Activated naive CD8-positive, alpha-beta T cell treated with anti-CD3 and anti-CD28 coated beads, Interleukin-2, amount 10 ng/mL, durations not matched to agents 7 days and 5 days (primary cell): ENCODE measurements at regions not wholly inside any gene's neighbourhood (a gene's known extent, or its start where the extent isn't known, plus 50 kb on each side); places are given as distances from the start of the nearest gene placed in this dataset.
"Not testable (repeated sequence)": the region's sequence is repeated elsewhere in the genome, so short reads cannot be mapped to it uniquely, and the experiment has no call there.

Experiments used
- ATAC-seq: fragments of 150-1000 bp; cut with Tn5 transposase; one replicate; pipeline ENCODE4 v1.10.0; 2021; ENCODE audit warnings: low read depth, moderate library complexity
- POLR2A ChIA-PET: fragments of 350-600 bp; sonication (Branson Sonifier 250); formaldehyde crosslinking; loops from one replicate; lab custom pipeline; 2021; ENCODE audit warnings: antibody characterized with exemption; lab: Charles Lee
- DNase-seq: peaks from one replicate; pipeline ENCODE4 v3.0.0; 2021
- H3K27ac Mint-ChIP-seq: one replicate; pipeline ENCODE4 v1.8.0; 2022; ENCODE audit warnings: mild to moderate bottlenecking, mixed read lengths
- H3K27me3 Mint-ChIP-seq: one replicate; pipeline ENCODE4 v1.8.0; 2022; ENCODE audit warnings: mild to moderate bottlenecking, moderate library complexity, mixed read lengths
- H3K36me3 Mint-ChIP-seq: one replicate; pipeline ENCODE4 v1.8.0; 2021; ENCODE audit warnings: mild to moderate bottlenecking, mixed read lengths
- H3K4me1 Mint-ChIP-seq: one replicate; pipeline ENCODE4 v1.8.0; 2021; ENCODE audit warnings: mixed read lengths
- H3K4me3 Mint-ChIP-seq: one replicate; pipeline ENCODE4 v1.8.0; 2022; ENCODE audit warnings: mild to moderate bottlenecking, moderate library complexity, mixed read lengths
- H3K9me3 Mint-ChIP-seq: one replicate; pipeline ENCODE4 v1.8.0; 2021; ENCODE audit warnings: mixed read lengths

- ATAC-seq, result no peak
- Mint-ChIP-seq H3K9me3 (peaks cover 3% of the 10 kb centered on the region), H3K27me3 (peaks cover 4% of the 10 kb centered on the region), H3K27ac (no peak overlapping the region), H3K4me1 (no peaks in the 10 kb centered on the region), H3K36me3 (no peaks in the 10 kb centered on the region), H3K4me3 (no peak overlapping the region)
- no peak for DNase-seq
- POLR2A ChIA-PET, result no interaction called here
Measured at GRCh38 chr18:10336749-10337350, 117.6 kb upstream of the APCDD1 start.

GRCh38 chr18:10340821-10341220, 113.6 kb upstream of the APCDD1 start:
- DNase-seq (no peak), ATAC-seq (no peak)
- Mint-ChIP-seq H3K9me3 (peaks cover 3% of the 10 kb centered on the region), H3K4me3 (no peak overlapping the region), H3K27me3 (peaks cover 4% of the 10 kb centered on the region), H3K4me1 (no peaks in the 10 kb centered on the region), H3K27ac (no peak overlapping the region), H3K36me3 (no peaks in the 10 kb centered on the region)
- POLR2A ChIA-PET, result no interaction called here

DNA sequence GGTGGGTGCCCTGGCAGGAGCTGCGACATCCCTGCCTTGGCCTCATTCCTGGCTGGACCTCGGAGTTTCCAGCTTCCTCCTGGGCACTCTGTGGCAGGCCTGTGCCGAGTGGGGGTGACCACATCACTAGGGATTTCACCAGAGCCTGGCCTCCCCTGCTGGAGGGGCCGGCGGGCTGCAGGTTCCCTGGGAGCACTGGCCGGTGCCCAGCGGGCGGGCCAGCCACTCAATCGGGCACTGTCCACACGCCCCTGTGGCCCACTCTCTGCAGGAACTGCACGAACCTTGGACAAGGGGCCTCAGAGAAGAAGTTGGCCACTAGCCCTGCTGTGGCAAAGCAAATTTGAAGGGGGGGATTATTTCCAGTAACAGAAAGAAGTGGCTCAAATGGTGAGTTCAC, 110.7 kb upstream of the APCDD1 start:
- ATAC-seq (no peak), DNase-seq (no peak)
- no peak overlapping the region for H3K27ac Mint-ChIP-seq
- no peak overlapping the region for H3K4me3 Mint-ChIP-seq
- peaks cover 3% of the 10 kb centered on the region for H3K9me3 Mint-ChIP-seq
- POLR2A ChIA-PET, result no interaction called here
- no peaks in the 10 kb centered on the region for H3K36me3 Mint-ChIP-seq
- H3K4me1 Mint-ChIP-seq, result no peaks in the 10 kb centered on the region
- H3K27me3 Mint-ChIP-seq, result no peaks in the 10 kb centered on the region

DNA sequence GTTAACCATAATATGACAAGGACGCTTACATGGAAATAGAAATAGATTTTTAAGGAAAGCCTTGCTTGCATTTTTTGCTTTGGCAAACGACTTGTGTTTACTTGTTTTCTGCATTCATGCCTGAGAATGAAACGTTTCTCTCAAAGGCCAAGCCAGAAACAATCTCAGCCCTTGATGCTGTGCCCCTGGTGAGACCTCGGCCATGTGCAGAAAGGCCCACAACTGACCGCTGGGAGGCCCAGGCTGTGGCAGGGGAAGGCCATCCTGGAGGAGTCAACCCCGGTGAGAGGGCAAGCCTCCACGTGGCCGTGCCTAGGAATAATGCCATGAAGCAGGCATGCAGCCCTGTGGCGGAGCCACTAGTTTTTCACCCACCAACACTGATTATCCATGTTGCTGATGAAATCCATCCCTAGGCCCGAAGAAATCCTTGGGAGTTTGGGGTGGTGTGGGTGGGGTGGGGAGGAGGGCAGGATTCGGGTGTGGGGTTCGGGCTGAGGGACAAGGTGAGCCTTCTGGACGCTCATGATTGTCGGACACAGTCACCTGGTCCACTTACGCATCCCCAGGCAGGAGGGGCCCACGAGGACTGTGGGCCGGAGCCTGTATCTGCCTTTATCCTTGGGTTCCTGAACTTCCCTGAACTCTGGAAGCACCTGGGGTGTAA, 107.6 kb upstream of the APCDD1 start:
- DNase-seq, result no peak
- Mint-ChIP-seq H3K4me1 (no peaks in the 10 kb centered on the region), H3K27ac (no peak overlapping the region), H3K27me3 (no peaks in the 10 kb centered on the region), H3K36me3 (no peaks in the 10 kb centered on the region), H3K9me3 (no peaks in the 10 kb centered on the region), H3K4me3 (no peak overlapping the region)
- POLR2A ChIA-PET, result no interaction called here
- ATAC-seq, result no peak

- no peak for DNase-seq
- POLR2A ChIA-PET, result no interaction called here
- no peak overlapping the region for H3K27ac Mint-ChIP-seq
- H3K4me3 Mint-ChIP-seq, result no peak overlapping the region
- H3K4me1 Mint-ChIP-seq, result no peaks in the 10 kb centered on the region
- H3K9me3 Mint-ChIP-seq, result peaks cover 1% of the 10 kb centered on the region
- H3K27me3 Mint-ChIP-seq, result no peaks in the 10 kb centered on the region
- ATAC-seq, result no peak
- no peaks in the 10 kb centered on the region for H3K36me3 Mint-ChIP-seq
Measured at GRCh38 chr18:10349561-10349960, 104.9 kb upstream of the APCDD1 start.

DNA sequence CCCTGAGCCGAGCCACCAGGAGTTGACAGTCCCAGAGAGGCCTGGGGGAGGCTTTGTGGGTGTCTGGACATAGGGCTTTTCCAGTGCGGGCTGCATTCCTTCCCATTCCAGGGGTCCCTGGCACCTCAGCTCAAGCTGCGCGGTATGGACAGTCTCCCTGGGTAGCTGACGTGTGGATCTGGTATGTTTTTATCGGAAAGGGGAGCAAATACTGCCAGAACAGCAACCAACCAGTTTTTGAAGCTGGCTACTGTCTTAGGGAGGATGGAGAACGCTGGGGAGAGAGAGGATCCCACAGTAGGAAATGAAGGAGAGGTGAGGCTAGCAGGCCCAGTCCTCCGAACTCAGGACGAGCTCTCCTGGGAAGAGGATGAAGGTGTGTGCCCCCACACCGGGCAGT, 103.8 kb upstream of the APCDD1 start:
- POLR2A ChIA-PET, result no interaction called here
- peaks cover 1% of the 10 kb centered on the region for H3K9me3 Mint-ChIP-seq
- ATAC-seq (no peak), DNase-seq (no peak)
- no peak overlapping the region for H3K27ac Mint-ChIP-seq
- H3K27me3 Mint-ChIP-seq, result no peaks in the 10 kb centered on the region
- H3K4me1 Mint-ChIP-seq, result no peaks in the 10 kb centered on the region
- H3K4me3 Mint-ChIP-seq, result no peak overlapping the region
- no peaks in the 10 kb centered on the region for H3K36me3 Mint-ChIP-seq

DNA sequence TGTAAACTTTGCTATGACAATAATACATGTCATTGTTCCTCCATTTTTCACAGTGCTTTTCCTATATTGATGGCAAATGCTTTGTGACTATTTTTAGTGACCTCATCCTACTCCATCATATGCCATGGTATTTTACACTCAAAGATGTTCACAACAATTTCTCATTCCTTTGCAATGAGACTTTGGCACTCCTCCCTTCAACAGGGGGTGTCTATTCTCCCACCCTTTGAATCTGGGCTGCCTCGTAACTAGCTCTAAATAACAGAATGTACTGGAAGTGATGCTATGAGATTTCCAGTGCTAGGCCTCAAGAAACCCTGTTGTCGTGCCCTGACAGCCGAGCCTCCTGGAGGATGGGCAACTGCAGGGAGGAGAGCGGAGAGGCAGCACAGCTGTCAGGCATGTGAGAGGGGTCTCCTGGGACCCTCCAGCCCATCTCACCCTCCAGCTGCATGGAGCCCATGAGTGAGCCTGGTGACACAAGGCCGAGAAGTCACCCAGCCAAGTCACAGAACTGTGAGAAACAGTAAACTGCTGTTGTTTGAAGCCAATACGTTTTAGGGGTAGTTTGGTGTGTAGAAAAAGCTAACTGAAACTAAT, 103.1 kb upstream of the APCDD1 start:
- no peak for ATAC-seq
- POLR2A ChIA-PET, result no interaction called here
- Mint-ChIP-seq H3K4me3 (no peak overlapping the region), H3K9me3 (peaks cover 5% of the 10 kb centered on the region), H3K4me1 (no peaks in the 10 kb centered on the region), H3K27me3 (no peaks in the 10 kb centered on the region), H3K27ac (no peak overlapping the region), H3K36me3 (no peaks in the 10 kb centered on the region)
- DNase-seq, result no peak

DNA sequence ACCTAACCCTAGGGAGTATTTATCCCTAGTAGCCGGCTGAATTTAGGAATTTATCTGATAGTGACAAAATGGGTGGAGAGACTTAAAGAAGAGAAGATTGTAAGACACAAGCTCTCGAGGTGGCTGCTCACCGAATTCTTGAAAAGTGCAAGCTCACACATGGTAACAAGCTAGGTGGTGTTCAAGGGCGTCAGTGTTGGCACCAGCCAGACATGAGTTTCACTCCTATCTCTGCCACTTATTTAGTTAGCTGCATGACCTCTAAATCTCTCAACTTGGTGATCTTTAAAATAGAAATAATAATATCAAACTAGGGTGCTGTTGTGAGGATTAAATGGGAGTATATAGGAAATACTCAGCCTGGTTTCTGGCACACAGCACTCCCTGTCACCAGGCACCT, 102.6 kb upstream of the APCDD1 start:
- Mint-ChIP-seq H3K27me3 (no peaks in the 10 kb centered on the region), H3K27ac (no peak overlapping the region), H3K36me3 (no peaks in the 10 kb centered on the region), H3K4me3 (no peak overlapping the region), H3K9me3 (peaks cover 10% of the 10 kb centered on the region), H3K4me1 (no peaks in the 10 kb centered on the region)
- ATAC-seq (no peak), DNase-seq (no peak)
- POLR2A ChIA-PET, result no interaction called here

GRCh38 chr18:10352671-10353070, 101.8 kb upstream of the APCDD1 start:
- peaks cover 16% of the 10 kb centered on the region for H3K9me3 Mint-ChIP-seq
- DNase-seq, result no peak
- no peak for ATAC-seq
- POLR2A ChIA-PET, result no interaction called here
- no peak overlapping the region for H3K4me3 Mint-ChIP-seq
- H3K27ac Mint-ChIP-seq, result no peak overlapping the region
- no peaks in the 10 kb centered on the region for H3K4me1 Mint-ChIP-seq
- H3K27me3 Mint-ChIP-seq, result no peaks in the 10 kb centered on the region
- no peaks in the 10 kb centered on the region for H3K36me3 Mint-ChIP-seq

DNA sequence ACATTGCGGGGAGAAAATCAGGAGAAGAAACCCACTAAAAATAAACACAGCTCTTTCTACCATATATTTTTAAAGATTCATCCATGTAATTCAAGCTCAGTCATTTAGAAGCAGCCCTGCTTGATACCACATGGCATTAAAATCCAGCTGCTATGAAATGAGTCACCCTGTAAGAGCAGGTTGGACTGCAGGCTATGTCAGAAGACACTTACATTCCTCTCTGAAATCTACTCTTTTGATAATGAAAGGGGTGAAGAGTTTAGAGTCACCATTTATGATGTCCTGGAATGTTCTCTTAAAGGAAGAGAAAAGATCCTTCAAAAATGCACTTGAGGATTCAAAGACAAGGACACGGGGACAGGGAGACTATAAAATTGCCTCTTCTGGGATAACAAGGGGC, 100.6 kb upstream of the APCDD1 start:
- POLR2A ChIA-PET, result no interaction called here
- Mint-ChIP-seq H3K9me3 (peaks cover 18% of the 10 kb centered on the region), H3K36me3 (no peaks in the 10 kb centered on the region), H3K4me1 (no peaks in the 10 kb centered on the region), H3K4me3 (no peak overlapping the region), H3K27me3 (no peaks in the 10 kb centered on the region), H3K27ac (no peak overlapping the region)
- no peak for DNase-seq
- no peak for ATAC-seq

GRCh38 chr18:10354241-10354811, 100.1 kb upstream of the APCDD1 start:
- Mint-ChIP-seq H3K27ac (no peak overlapping the region), H3K4me3 (no peak overlapping the region), H3K4me1 (no peaks in the 10 kb centered on the region), H3K9me3 (peaks cover 18% of the 10 kb centered on the region), H3K36me3 (no peaks in the 10 kb centered on the region), H3K27me3 (no peaks in the 10 kb centered on the region)
- POLR2A ChIA-PET, result no interaction called here
- ATAC-seq (no peak), DNase-seq (no peak)

DNA sequence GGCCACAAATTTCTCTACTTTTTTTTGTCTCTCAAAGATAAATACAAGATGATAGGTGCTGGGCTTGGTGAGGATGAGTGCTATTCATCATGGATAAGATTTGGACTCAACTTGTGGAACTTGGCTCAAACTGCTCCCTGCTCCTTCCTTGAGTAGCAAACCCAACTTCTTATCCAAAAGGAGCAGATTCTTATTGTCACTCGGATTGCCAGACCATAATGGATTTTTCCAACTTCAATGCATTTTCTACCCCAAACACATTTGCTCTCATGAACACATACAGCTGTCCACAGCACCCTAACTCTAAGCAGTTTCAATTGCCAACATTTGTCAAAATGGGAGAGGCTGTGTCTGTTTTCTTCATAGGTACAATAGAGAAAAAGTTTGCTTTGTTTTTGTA, 99.5 kb upstream of the APCDD1 start:
- ATAC-seq (no peak), DNase-seq (no peak)
- Mint-ChIP-seq H3K36me3 (no peaks in the 10 kb centered on the region), H3K27ac (no peak overlapping the region), H3K27me3 (no peaks in the 10 kb centered on the region), H3K4me3 (no peak overlapping the region), H3K4me1 (no peaks in the 10 kb centered on the region), H3K9me3 (peaks cover 18% of the 10 kb centered on the region)
- POLR2A ChIA-PET, result no interaction called here

DNA sequence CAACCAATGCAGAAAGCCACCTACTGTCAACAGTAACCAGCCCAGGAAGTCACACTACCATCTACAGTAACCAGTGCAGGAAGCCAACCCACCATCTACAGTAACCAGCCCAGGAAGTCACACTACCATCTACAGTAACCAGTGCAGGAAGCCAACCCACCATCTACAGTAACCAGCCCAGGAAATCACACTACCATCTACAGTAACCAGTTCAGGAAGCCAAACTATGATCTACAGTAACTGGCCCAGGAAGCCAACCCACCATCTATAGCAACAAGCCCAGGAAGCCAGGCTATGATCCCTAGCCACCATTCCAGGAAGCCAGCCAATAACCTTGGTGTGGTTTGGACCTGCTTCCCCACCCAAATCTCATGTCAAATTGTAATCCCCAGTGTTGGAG, 97.4 kb upstream of the APCDD1 start:
- POLR2A ChIA-PET, H3K4me1 Mint-ChIP-seq, DNase-seq, H3K36me3 Mint-ChIP-seq, H3K4me3 Mint-ChIP-seq, H3K27me3 Mint-ChIP-seq, H3K27ac Mint-ChIP-seq, ATAC-seq: not testable (repeated sequence)
- H3K9me3 Mint-ChIP-seq, result peaks cover 19% of the 10 kb centered on the region

DNA sequence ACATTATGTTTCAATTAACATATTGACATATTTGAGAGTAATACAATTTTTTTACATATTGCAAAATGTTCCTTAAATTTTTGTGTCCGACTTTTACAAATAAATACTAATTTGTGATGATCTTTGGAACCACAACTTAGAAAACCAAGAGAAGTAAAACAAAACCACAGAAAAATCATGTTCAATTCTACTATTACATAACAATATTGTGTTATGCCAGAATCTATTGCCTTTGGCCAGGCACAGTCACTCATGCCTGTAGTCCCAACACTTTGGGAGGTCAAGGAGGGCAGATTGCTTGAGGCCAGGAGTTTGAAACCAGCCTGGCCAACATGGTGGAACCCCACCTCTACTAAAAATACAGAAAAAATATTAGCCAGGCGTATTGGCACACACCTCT, 92.8 kb upstream of the APCDD1 start:
- Mint-ChIP-seq H3K4me3 (no peak overlapping the region), H3K27ac (no peak overlapping the region), H3K4me1 (no peaks in the 10 kb centered on the region), H3K36me3 (no peaks in the 10 kb centered on the region), H3K27me3 (peaks cover 6% of the 10 kb centered on the region), H3K9me3 (peaks cover 17% of the 10 kb centered on the region)
- no peak for DNase-seq
- POLR2A ChIA-PET, result no interaction called here
- no peak for ATAC-seq
